ENCODE measurements at regions not wholly inside any gene's neighbourhood (a gene's known extent, or its start where the extent isn't known, plus 50 kb on each side); places are given as distances from the start of the nearest gene placed in this dataset.
"Not testable (repeated sequence)": the region's sequence is repeated elsewhere in the genome, so short reads cannot be mapped to it uniquely, and the experiment has no call there.

DNA sequence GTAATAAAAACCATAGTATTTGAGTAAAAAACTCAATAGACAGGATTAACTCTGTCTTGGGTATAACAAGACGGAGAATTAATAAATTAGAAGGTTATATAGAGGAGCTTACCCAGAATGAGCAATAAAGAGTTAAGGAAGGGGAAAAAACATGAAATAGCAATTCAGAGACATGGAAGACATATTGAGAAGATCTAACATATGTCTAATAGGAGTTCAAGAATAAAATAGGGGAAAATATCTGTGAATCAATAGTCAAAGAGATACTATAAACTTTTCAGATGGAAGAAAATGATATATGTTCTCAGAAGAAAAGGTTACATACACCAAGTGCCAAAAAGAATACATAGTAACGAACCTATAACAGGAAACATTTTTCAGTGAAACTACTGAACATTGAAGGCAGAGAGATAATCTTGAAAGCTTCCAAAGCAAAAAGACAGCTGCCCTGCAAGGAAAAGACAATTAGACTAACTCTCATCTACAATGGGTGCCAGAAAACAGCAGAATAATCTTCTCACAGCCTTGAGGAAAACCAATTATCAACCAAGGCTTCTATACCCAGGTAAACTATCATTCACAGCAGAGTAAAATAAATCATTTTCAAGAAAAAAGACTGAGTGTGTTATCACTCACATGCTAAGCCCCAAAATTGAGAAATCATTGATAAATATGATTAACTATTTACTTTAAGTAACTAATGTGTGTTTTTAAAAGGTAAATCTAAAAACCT is 106.0 kb downstream of the ENC1 start:
- no peak for DNase-seq (ENCODE audit: low spot score)

DNA sequence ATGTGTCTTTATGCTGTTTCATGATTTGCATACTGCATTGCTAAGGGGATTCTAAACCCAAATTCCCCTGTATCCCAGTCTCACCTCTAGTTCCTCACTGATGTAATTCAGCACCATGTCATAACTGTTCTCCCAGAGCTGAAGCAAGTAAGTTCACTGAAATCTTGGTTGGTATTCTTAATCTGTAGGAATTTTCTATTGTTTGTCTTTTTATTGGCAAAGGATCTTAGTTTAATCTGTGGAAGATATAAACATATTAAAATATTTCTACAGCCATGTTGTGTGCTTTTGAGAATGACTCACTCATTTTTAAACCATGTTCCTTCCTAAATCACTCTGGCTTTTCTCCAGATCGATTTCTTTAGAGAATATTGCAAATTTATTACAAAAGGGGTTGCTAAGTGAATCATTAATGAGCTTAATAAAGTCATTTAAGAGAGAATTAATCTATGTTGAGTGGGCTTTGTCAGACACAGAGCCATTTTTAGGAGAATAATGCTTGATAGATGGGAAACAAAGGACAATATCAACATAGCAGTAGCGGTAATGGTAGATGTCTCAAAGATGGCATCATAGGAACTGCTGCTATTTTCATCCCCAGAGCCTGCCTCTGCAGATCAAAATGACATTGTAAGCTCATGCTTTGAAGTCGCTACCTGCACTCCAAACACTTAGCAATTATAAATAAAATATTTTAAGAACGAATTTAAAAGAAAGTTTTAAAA is 110.0 kb downstream of the ENC1 start:
- no peak for DNase-seq (ENCODE audit: low spot score)

DNA sequence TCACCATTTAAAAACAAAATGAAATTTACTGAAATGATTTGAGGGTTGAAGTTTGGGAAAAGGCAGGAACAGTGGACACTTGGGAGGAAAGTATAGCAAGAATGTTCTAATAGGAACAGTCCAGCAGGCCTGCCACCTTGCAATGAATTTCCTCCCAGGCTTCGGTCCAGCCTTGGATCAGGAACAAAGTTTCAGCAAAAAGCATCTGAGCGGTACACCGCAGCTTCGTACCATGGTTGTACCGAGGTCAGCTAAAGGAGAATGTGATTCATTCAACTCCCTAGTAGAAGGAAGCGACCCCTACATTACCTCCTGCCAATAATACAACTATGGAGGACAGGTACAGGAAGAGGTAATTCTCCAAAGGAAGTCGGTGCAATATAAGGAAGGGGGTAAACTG is 111.4 kb downstream of the ENC1 start:
- DNase-seq (ENCODE audit: low spot score), result no peak

DNA sequence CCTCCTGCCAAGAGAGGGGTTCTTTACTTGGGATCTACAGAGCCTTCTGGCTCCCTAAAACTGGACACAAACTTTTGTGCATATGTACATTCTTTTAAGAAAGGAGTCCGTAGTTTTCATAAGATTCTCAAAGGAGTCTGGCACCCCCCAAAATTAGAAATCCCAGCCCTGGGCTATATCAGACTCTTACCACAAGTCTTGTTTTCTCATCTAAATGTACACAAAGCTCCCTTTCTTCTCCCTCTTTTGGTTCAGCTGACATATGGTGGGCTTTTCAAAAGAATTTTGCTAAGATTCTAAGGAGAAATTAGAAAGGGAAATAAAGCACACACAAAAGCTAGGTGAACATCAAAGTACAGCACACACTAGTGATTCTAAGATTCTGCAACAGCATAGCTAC is 114.4 kb downstream of the ENC1 start:
- DNase-seq (ENCODE audit: low spot score), result no peak

DNA sequence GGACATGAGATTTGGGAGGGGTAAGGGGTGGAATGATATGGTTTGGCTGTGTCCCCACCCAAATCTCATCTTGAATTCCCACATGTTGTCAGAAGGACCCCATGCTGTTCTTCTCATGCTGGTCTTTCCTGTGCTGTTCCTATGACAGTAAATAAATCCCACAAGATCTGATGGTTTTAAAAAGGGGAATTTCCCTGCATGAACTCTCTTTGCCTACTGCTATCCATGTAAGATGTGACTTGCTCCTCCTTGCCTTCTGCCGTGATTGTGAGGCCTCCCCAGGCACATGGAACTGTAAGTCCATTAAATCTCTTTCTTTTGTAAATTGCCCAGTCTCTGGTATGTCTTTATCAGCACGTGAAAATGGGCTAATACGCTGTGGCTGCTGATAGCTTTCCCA is 115.8 kb downstream of the ENC1 start:
- DNase-seq (ENCODE audit: low spot score), result not testable (repeated sequence)

DNA sequence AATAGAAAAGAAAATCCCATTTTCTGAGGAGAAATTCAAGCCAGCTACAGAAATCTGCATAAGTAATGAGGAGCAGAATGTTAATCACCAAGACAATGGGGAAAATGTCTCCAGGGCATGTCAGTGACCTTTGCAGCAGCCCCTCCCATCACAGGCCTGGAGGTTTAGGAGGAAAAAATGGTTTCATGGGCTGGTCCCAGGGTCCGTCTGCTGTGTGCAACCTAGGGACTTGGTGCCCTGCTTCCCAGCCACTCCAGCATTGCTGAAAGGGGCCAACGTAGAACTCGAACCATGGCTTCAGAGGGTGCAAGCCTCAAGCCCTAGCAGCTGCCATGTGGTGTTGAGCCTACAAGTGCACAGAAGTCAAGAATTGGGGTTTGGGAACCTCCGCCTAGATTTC is 116.8 kb downstream of the ENC1 start:
- not testable (repeated sequence) for DNase-seq (ENCODE audit: low spot score)

DNA sequence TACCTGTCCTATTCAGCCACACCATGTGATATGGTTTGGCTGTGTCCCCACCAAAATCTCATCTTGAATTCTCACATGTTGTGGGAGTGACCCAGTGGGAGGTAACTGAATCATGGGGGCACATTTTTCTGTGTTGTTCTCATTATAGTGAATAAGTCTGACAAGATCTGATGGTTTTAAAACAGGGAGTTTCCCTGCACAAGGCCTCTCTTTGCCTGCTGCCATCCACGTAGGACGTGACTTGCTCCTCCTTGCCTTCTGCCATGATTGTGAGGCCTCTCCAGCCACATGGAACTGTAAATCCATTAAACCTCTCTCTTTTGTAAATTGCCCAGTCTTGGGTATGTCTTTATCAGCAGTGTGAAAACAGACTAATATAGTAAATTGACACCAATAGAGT is 117.7 kb downstream of the ENC1 start:
- DNase-seq (ENCODE audit: low spot score), result not testable (repeated sequence)

DNA sequence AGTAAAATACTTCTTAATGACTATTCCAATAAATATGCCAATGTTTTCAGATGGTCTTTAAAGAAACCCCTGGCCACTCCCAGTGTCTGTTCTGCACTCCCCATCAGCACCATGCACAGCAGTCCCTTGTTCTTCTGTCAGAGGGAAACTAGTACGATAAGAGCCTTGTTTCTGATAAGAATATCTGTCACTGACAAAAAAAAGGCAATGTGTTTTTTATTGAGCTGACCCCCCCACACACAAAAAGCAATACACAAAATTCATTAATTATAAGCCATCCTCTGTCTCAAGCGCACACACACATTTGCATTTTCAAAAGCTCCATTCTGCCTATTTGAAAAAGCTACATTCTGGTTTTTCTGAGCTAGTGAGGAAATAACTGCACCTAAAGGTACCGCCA is 119.1 kb downstream of the ENC1 start:
- no peak for DNase-seq (ENCODE audit: low spot score)

DNA sequence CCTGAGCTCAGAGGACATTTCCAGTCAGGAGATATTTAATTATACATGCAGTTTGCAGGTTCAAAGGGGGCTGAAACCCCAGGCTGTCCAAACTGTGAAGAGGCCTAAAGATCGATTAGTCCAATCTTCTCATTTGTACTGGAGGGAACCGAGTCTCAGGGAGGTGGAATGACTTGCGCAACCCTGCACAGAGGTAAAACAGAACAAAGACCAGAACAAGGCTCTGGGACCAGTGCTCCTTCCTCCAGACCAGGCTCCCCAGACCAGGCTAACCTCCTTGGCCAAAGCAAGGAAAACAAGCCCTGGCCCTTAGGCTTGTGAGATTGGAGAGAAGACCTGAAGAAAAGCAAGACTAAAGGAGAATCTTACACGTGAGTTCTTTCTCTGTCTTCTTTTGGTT is 120.8 kb downstream of the ENC1 start:
- DNase-seq (ENCODE audit: low spot score), result no peak

DNA sequence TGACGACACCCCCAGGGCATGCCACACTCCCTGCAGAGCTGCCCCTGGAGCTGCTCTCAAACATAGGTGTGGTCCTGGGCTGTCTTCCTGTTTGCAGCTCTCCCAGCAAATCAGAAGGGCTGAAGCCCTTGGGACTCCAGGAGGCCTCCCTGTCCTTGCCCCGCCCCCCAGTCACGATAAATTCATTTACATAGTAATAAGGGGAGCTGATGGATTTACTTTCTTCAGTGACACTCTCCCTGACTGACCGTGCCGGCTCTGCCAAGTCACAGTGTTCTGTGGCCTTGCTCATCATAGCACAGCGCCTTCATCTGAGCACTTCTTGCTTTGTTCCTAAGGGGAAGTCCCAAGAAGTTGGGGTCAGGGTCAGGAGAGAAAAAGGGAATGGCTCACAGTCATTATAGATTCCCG is 121.4 kb downstream of the ENC1 start:
- DNase-seq (ENCODE audit: low spot score), result no peak

DNA sequence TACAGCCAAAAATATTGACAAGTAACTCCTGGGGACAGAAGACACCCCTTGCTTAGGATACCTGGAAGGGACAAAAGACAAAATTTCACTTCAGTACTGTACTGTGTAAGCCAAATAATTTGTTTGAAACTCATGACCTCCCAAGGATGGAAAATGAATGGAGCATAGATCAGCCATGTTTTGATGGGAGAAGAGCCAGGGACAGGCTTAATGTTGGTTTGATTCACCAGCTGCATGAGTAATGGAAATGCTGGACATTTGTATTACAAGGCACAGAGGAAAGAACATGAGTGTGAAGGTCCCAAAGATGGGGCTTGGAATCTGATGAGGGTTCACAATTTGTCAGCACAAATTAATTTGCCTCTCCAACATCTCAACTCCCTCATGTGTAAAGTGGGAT is 122.8 kb downstream of the ENC1 start:
- DNase-seq (ENCODE audit: low spot score), result no peak

DNA sequence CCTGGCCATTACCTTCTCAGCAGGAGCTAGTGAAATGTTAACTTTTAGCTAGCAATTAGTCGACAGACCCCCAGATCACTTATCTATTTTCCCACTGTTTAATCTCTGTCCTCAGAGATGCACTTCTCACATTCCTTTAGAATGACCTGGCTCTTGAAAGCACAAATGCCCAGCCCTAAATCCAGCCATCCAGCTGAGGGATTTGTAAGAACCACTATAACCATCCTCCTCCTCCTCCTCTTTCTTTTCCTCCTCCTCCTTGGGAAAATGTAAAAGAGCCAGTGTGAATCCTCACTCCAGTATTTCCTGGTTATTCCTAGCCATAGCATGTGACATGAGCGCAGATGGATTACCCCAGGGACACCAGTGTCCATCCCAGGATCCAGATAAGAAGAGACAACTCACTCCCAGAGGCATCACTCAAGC is 124.3 kb downstream of the ENC1 start:
- no peak for DNase-seq (ENCODE audit: low spot score)

DNA sequence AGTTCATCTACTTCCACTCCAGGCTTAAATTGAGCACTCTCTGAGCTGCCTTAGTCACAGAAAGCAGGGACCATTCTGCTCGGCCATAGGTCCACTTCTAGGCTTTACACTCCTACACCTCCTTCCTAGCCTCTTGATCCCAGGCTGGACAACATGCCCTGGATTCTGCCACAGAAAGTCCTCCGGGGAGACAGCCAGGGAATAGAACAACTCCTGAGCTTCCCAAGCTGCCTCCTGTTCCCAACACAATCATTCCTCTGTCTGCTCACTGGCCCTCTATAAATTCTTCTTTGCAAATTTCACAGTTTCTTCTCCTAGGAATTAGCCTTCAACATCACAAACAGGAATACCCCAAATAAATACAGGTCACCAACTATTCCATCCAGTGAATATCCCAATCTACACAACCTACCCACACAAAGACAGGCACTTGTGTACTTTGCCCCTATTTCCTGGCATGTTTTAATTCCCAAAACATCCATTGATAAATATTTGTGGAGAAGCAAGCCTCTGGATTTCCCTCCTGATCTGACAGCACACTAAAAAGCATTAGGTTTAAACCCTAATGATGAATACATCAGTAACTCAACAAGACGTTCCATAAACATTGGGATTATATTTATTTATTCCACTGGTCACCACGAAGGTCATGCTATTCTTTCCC is 125.5 kb downstream of the ENC1 start:
- DNase-seq (ENCODE audit: low spot score), result no peak

DNA sequence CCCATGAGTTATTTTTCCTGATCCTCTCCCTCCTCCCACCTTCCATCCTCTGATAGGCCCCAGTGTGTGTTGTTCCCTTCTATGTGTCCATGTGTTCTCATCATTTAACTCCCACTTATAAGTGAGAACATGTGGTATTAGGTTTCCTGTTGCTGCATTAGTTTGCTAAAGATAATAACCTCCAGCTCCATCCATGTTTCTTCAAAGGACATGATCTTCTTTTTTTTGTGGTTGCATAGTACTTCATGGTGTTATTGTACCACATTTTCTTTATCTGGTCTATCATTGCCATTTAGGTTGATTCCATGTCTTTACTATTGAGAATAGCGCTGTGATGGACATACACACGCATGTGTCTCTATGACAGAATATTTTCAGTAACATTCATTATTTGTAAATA is 128.8 kb downstream of the ENC1 start:
- DNase-seq (ENCODE audit: low spot score), result not testable (repeated sequence)

DNA sequence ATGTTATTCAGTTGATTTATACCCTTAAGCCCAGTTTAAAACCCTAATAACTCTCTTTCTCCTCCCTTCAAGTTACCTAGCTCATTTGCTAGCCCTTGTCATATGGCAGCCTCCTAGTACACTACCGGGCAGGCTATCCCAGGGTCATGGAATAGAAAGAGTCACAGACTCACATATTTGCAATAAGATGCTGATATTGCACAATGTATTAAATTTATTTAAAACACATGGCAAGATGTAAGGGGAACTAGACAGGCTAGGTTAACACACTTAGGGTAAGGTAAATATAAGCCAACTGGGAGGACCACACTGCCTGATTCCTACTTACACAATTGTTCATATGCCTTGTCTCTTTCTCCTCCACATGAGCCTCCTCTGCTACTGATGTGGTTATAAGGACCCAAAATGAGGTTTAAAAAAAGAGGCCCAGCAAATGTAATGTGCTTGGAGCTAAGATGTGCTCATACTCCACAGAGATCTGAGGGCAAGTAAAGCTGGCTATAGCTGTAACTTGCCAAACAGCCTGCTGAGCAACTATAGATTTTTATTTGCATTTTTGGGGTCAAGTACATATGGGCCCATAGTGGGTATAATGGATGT is 130.0 kb downstream of the ENC1 start:
- DNase-seq (ENCODE audit: low spot score), result no peak

DNA sequence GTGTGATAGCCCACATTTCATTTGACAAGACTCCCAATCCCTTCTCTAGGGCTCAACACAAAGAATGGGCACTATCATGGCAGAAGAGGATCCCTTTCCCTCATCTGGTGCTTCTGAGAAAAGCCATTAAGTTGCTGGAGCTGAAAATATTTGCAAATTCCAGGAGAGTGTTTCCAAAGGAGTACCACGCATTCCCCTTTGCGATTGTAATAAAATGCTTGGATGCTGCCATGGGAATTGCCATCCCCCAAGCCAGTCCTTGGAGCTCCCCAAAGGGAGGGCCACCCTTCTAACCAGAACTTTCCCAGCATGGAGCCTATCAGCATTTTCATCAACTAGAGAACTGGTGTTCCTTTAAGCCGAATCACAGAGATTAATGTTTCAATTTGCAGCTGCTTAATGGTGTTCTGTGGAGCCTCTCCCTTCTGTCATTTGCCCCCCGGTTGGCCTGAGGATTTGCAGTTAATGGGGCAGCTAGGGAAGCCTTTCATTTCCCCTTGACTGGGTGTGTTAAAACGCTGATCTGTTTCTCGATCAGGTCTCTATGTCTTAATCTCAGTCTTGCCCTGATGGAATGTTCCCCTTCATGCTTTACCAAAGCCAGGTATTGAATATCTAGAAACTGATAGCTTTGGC is 133.0 kb downstream of the ENC1 start:
- no peak for DNase-seq (ENCODE audit: low spot score)

DNA sequence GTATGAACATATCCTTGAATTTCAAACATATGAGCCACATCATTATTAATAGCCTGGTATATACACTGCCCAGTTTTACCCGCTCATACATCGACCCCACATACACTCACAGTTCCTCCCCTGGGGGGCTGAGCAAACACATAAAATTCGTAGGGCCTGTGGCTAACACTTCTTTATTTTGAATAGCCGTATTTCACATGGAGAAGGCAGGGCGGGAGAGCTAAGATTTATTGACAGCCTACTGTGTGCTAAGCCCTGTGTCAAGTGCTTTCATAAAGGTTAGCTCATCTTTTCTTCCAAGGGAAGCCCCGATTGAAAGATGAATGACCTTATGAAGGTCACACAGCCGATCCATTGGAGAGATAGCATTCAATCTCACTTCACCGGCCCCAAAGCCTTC is 134.4 kb downstream of the ENC1 start:
- no peak for DNase-seq (ENCODE audit: low spot score)

DNA sequence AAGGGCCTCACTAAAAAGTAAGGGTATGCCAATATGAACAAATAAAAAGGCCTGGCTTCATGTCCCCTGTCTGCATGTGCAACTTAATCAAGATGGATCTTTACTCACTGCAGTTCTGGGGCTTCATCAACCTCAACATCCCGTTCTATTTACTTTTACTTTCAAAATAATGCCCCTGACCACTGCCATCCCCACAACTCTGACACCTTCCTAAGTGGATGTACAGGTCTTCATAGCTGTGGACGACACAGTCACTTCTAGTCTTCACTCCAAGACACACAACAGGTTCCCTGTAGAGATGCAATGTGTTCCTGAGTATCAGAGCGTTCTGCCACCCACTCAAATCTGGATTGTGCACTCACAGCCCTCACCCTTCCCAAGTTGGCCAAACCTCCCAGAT is 136.1 kb downstream of the ENC1 start:
- no peak for DNase-seq (ENCODE audit: low spot score)

DNA sequence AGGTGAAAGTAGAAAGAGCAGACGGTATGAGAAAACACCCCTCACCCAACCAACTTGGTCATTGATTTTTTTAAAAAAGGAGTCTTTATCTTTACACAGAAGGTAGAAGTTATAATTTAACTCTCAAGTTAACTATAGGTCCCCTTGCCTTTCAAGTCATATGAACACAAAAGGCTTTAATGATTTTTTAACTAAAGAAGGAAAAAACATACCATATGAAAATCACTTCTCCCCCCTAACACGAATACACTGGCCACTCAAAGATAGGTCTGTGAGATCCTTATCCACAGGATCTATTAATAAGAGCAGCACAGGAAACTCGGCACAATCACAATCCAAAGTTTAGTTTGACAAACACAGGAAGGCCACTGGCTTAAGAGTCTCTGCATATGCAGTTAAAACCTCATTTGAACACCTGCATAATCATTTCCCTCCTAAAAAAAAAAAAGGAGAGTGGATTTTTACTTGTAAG is 138.0 kb downstream of the ENC1 start:
- DNase-seq (ENCODE audit: low spot score), result no peak

DNA sequence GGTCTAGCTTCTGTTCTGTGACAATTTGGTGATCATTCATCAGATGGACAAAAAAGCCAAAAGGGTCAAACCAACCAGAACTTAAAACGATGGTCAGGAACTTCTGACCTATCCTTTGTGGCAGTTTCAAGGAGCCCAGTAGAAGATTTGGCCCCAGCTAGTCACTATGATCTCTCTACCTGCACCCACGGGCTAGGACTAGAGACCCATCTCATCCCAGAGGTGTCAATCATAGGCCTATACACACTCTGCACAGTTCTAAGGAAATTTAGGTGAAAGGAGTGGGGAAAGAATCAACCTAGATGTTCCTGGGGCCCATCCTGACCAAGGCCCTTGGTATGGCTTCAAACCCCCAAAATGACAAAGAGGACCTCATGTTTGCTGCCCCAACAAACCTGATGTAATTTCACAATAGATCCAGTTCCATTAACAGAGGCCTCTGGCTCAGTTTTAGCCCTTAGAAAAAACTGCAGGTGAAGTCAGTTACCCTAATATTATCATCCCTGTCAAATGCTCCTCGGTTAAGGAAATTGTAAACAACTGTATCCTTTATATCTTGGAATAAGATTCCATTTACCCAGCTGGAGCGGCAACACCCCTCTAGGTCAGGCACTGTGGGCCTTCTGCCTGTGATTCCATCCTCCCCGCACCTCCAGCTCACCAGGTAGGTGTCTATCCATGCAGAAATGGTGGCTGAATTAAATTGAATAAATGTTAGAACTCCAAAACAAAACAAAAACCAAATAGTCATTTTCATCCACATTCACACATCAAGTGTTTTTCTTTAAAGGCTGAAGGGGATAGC is 138.7 kb downstream of the ENC1 start:
- DNase-seq (ENCODE audit: low spot score), result no peak
